ENCODE measurements at regions not wholly inside any gene's neighbourhood (a gene's known extent, or its start where the extent isn't known, plus 50 kb on each side); places are given as distances from the start of the nearest gene placed in this dataset.

- in situ Hi-C loops (cut with MboI; ENCODE audit: low pct_unique_long_range_greater_than_20kb, low sequenced_read_pairs, unreplicated experiment), result no loop called here
- no peak for DNase-seq (ENCODE audit: low spot score)
- TF ChIP-seq, protein P1, sequence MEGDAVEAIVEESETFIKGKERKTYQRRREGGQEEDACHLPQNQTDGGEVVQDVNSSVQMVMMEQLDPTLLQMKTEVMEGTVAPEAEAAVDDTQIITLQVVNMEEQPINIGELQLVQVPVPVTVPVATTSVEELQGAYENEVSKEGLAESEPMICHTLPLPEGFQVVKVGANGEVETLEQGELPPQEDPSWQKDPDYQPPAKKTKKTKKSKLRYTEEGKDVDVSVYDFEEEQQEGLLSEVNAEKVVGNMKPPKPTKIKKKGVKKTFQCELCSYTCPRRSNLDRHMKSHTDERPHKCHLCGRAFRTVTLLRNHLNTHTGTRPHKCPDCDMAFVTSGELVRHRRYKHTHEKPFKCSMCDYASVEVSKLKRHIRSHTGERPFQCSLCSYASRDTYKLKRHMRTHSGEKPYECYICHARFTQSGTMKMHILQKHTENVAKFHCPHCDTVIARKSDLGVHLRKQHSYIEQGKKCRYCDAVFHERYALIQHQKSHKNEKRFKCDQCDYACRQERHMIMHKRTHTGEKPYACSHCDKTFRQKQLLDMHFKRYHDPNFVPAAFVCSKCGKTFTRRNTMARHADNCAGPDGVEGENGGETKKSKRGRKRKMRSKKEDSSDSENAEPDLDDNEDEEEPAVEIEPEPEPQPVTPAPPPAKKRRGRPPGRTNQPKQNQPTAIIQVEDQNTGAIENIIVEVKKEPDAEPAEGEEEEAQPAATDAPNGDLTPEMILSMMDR (IDR thresholded peaks at IDR 0.05; ENCODE audit: extremely low read depth, insufficient read depth, missing control alignments), result no peak
These were observed 675.3 kb downstream of the INHBA start for GRCh38 chr7:41027428-41028115.

DNA sequence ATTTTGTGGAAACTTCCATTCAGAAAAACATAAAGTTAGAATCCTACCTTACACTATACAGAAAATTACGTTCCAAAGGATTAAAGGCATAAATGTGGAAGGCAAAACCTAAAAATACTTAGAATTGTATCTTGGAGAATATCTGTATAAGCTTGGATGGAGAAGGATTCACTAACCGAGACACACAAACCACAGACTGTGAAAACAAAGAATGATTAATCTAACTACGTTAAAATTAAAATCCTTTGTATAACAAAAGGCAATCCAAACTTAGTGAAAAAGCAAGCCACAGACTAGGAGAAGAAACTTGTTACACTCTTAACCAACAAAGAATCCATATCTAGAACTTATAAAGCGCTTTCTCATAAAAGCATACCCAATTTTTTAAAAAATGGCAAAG is 678.8 kb downstream of the INHBA start:
- in situ Hi-C loops (cut with MboI; ENCODE audit: low pct_unique_long_range_greater_than_20kb, low sequenced_read_pairs, unreplicated experiment), result loop anchor here (25.0 kb wide), 1 partner anchor 663 kb away; no protein-coding TSS in a partner anchor

GRCh38 chr7:41020056-41020455 is 682.8 kb downstream of the INHBA start:
- TF ChIP-seq, protein P1 (IDR thresholded peaks at IDR 0.05; ENCODE audit: extremely low read depth, insufficient read depth, missing control alignments), result no peak
- DNase-seq (ENCODE audit: low spot score), result no peak
- in situ Hi-C loops (cut with MboI; ENCODE audit: low pct_unique_long_range_greater_than_20kb, low sequenced_read_pairs, unreplicated experiment), result loop anchor here (25.0 kb wide), 1 partner anchor 667 kb away; no protein-coding TSS in a partner anchor

More for the DNA sequence above, 678.8 kb downstream of the INHBA start:
- DNase-seq (ENCODE audit: low spot score), result no peak
- TF ChIP-seq, protein P1 (IDR thresholded peaks at IDR 0.05; ENCODE audit: extremely low read depth, insufficient read depth, missing control alignments), result no peak

DNA sequence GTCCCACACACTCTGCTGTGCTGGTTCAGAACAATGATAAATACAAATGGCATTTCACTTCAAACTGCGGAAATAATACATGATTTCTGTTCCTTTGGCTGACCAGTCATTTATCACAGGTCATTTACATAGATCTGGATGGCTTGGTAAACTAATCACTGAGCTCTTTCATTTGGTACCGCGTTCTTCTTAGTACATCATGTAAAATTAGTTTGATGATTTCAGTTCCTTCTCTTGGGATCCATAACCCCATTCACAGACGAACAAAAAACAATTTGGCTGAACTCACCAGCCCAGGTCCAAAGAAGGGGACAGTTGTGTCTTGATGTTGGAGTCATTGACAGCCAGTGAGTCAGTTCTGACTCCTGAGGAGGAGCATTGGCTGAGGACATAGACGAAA is 689.8 kb downstream of the INHBA start:
- no peak for DNase-seq (ENCODE audit: low spot score)
- in situ Hi-C loops (cut with MboI; ENCODE audit: low pct_unique_long_range_greater_than_20kb, low sequenced_read_pairs, unreplicated experiment), result loop anchor here (25.0 kb wide), 1 partner anchor 674 kb away; no protein-coding TSS in a partner anchor
- TF ChIP-seq, protein P1 (IDR thresholded peaks at IDR 0.05; ENCODE audit: extremely low read depth, insufficient read depth, missing control alignments), result no peak

GRCh38 chr7:41012041-41012440 is 690.8 kb downstream of the INHBA start:
- no peak for DNase-seq (ENCODE audit: low spot score)
- TF ChIP-seq, protein P1 (IDR thresholded peaks at IDR 0.05; ENCODE audit: extremely low read depth, insufficient read depth, missing control alignments), result no peak
- in situ Hi-C loops (cut with MboI; ENCODE audit: low pct_unique_long_range_greater_than_20kb, low sequenced_read_pairs, unreplicated experiment), result loop anchor here (25.0 kb wide), 1 partner anchor 675 kb away; no protein-coding TSS in a partner anchor

- in situ Hi-C loops (cut with MboI; ENCODE audit: low pct_unique_long_range_greater_than_20kb, low sequenced_read_pairs, unreplicated experiment), result loop anchor here (25.0 kb wide), 1 partner anchor 676 kb away; no protein-coding TSS in a partner anchor
- no peak for DNase-seq (ENCODE audit: low spot score)
- TF ChIP-seq, protein P1 (IDR thresholded peaks at IDR 0.05; ENCODE audit: extremely low read depth, insufficient read depth, missing control alignments), result no peak
These were observed 691.9 kb downstream of the INHBA start for GRCh38 chr7:41010967-41011366.
